HCT116 (cell line): ENCODE measurements at regions not wholly inside any gene's neighbourhood (a gene's known extent, or its start where the extent isn't known, plus 50 kb on each side); places are given as distances from the start of the nearest gene placed in this dataset.

ENCODE experiments used
- CTCF ChIP-seq, 3 experiments: fragments of 200-600 bp in 1 of 3; sonication (generic) in 1 of 3; IDR thresholded peaks in 2 of 3; conservative IDR thresholded peaks in 1 of 3; 2 replicates each; pipeline ENCODE4 v1.5.1; 2012 to 2017; ENCODE audit warnings: low read depth in 2 of 3, low read length in 2 of 3, antibody characterized with exemption in 1 of 3, borderline replicate concordance in 1 of 3, control low read depth in 1 of 3, mild to moderate bottlenecking in 1 of 3, mixed read lengths in 1 of 3, mixed run types in 1 of 3, moderate library complexity in 1 of 3; ENCODE audit not compliant: insufficient read depth in 1 of 3
- EZH2 ChIP-seq: fragments of 200-600 bp; sonication (generic); IDR thresholded peaks from 2 replicates; pipeline ENCODE4 v1.6.1; 2017; ENCODE audit warnings: antibody characterized with exemption, mixed run types
- MAX ChIP-seq: IDR thresholded peaks from 2 replicates; pipeline ENCODE4 v1.6.1; 2012

- TF ChIP-seq EZH2 (no peak), CTCF (IDR thresholded peaks at IDR 0.05 in 2 of 3, conservative IDR thresholded peaks at IDR 0.05 in 1 of 3; ENCODE audit: borderline replicate concordance in 1 of 3, insufficient read depth in 1 of 3, low read depth in 2 of 3, low read length in 2 of 3) (no peak), MAX (no peak)
These were observed 64.9 kb upstream of the HSPA9 start for GRCh38 chr5:138640138-138640537.
